SW480 (cell line): ENCODE measurements at regions not wholly inside any gene's neighbourhood (a gene's known extent, or its start where the extent isn't known, plus 50 kb on each side); places are given as distances from the start of the nearest gene placed in this dataset.

ENCODE experiments used
- DNase-seq: peaks from one replicate; pipeline ENCODE4 v3.0.0-alpha.2; 2016; ENCODE audit warnings: low spot score

GRCh38 chr14:25150401-25150800 lies 100.5 kb upstream of the STXBP6 start:
- DNase-seq: peak; percentile 29

- DNase-seq: no peak
Measured at GRCh38 chr14:25140411-25140810, 90.5 kb upstream of the STXBP6 start.

GRCh38 chr14:25136811-25137210 lies 86.9 kb upstream of the STXBP6 start:
- DNase-seq: peak; percentile 47

DNA sequence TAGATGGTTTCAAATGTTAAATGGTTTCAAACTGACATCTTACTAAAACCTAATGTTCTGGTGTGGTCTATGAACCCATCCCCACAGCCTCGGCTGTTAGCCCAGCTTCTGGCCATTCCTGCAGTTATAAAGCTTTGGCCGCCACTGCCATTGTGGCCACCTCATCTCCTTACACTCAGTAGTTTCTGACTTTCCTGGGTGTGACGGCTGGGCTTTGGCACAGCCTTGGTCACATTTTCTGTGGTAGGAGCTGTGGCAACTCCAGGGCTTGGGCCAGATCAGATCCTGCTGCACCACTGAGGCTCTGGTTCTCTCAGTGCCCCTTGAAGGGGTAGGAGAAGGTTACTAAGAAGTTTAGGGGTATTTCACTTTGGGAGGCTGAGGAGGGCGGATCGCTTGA lies 84.2 kb upstream of the STXBP6 start:
- DNase-seq: no peak

DNA sequence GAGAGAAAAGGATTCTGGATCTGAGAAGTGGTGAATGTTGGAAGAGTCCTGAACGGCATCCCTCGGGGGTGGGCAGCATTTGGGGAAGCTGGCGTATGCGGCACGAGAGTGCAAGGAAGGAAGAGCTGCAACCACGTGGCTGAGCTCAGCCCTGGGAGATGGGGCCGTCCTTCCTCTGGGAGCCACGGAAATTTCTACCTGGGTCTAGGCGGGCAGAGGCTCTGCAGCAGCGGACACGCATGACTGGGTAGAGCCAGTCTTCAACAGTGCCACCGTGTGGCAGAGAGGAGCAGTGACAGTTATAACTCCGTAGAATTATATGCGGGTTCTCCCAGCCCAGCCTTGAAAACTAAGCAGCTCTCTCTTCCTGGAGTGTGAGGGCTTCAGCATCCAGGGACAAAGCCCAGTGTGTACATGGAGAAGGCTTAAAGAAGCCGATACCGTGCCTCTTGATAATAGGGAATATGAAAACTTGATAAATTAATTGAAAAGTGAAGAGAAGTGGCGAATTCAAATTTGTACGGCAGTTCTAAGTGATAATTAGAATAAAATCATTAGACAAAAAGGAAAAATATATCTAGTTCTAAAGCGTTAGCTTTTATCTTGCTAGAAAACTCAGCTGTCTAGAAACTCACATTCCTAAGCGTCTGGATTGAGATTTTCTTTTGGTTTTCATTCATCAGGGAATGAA lies 82.9 kb upstream of the STXBP6 start:
- peak; percentile 75 for DNase-seq

DNA sequence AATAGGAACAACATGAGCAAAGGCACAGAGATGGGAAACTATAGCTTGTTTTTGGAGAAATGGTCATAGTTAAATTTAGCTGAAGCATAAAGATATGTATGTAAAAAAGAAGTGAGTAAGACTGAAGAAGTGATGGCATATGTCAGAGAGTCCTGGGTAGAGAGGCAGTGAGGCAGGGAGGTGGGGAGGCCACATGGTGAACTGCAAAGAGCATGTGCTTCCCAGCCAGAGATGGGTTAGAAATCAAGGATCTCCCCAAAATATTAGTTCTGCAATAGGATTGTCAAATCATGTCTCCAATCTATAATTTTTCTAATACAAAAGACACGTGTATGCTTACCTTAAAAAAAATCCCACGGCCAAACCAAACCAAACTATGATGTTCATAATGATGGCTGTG lies 82.1 kb upstream of the STXBP6 start:
- DNase-seq: no peak

- DNase-seq: no peak
Measured at GRCh38 chr14:25122843-25123242, 72.9 kb upstream of the STXBP6 start.

- no peak for DNase-seq
Measured at GRCh38 chr14:25122211-25122610, 72.3 kb upstream of the STXBP6 start.

DNA sequence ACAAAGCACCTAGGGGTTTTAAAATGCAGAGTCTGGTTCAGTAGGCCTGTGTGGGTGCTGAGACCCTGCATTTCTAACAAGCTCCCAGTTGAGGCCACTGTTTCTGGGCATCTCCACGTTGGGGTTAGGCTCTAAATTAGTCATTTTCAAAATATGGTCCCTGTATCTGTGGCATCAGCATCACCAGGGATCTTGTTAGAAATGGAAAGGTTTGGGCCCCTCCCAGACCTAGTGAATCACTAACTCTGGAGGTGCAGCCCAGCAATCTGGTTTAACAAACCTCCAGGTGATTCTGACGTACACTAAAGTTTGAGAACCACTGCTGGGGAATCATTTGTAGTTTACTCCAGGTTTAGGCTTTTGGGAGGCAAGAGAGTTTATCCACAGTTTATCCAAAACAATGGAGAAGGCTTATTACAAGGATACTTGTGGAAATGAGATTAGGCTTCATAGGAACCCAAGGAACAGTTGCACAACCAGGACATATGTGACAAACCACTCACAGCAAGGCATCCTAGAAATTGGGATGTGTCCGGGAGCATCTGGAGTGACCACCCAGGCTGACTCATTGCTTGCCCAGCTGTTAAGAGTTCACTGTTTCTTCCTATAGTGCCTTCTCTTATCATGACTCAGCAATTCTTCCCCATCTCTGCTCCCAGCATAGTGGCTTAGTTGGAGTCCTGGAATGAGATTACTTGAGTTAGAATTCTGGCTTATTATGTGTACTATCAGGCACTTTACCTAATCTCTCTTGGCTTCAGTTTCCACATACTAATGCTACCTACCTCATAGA lies 71.6 kb upstream of the STXBP6 start:
- DNase-seq: peak; percentile 27

- DNase-seq: no peak
Measured at GRCh38 chr14:25120261-25120660, 70.3 kb upstream of the STXBP6 start.

DNA sequence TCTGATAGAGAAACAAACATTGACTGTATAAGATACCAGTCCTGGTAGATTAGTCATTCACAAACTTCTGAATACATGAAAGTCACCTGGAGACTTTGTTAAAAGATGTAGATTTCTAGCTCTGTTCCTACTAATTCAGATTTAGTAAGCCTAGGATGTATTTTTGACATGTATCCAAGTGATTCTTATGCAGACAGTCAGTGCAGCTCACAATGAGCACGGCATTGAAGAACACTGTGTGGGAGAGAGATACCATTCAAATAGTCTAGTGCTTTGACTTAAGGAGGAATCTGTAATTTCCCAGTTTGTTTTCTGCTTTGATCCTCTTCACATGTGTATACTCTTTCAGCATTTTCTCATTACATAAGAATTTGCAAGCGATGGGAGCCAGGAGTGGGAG lies 68.7 kb upstream of the STXBP6 start:
- DNase-seq: no peak

DNA sequence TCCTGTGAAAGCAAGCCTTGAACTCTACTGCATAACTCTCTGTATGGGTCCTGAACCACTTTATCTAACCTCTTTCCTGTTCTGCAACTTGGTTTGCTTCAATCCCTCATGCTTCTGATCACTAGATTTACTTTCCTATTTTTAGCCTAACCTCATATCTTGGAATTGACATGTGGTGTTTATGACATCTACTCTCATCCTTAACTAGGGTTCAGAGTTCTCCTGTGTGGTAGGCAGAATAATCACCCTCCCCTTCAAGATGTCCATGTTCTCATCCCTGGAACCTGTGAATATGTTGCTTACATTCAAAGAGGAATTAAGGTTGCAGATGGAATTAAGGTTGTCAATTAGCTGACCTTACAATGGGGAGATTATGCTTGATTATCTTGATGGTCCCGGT lies 67.4 kb upstream of the STXBP6 start:
- no peak for DNase-seq

DNA sequence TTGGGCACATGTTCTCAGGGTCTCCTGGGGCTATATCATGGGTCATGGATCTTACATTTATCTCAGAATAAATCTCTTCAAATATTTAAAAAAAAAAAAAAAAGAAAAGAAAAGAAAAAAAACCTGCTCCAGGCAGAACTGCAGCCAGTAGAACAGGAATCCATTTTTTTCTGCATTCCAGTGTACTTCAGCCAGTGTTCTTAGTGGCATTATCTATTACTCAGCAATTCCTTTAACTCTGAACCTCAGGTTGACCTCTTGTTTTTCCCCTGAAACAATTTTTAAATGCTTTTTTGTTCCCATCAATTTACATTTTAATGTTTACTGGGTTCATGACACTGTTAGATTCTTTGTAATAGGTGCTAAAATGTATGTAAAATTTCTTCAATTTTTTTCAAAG lies 66.7 kb upstream of the STXBP6 start:
- DNase-seq: no peak

DNA sequence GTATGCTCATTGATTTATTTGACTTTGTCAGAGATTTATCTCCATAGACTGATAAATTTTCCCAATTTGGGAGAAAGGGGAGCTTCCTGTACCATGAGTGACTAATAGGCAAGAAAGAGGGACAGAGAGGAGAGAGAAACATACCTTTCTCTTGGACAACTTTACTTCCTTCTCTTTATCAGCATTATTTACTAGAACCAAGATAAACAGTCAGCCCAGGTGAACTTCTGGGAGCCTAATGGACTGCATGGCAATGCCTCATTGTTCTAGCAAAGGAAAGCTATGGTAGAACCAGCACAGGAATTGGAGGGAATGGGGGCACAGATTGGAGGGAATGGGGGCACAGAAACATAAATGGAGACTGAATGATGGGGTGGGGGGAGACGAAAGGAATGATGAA lies 63.4 kb upstream of the STXBP6 start:
- no peak for DNase-seq

- DNase-seq: peak; percentile 43
Measured at GRCh38 chr14:25111061-25111601, 61.2 kb upstream of the STXBP6 start.

- no peak for DNase-seq
Measured at GRCh38 chr14:25110106-25110505, 60.2 kb upstream of the STXBP6 start.

- peak; percentile 49 for DNase-seq
Measured at GRCh38 chr14:25108959-25109358, 59.0 kb upstream of the STXBP6 start.

DNA sequence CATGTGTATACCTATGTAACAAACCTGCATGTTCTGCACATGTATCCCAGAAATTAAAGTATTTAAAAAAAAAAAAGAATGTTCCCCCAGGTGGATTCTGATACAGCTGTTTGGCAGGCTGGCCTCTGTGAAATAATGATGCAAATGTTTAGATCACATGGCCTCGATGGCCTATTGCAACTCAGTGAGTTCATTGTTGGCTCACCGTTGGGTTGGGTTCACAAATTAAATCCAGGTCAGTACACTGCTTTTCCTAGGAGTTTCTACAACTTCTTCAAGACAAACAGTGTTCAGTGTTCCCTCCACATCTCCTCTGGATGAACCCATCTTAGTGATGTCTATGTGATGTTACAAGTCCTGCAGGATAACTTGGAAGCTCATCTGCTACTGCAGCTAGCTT lies 58.3 kb upstream of the STXBP6 start:
- DNase-seq: no peak

DNA sequence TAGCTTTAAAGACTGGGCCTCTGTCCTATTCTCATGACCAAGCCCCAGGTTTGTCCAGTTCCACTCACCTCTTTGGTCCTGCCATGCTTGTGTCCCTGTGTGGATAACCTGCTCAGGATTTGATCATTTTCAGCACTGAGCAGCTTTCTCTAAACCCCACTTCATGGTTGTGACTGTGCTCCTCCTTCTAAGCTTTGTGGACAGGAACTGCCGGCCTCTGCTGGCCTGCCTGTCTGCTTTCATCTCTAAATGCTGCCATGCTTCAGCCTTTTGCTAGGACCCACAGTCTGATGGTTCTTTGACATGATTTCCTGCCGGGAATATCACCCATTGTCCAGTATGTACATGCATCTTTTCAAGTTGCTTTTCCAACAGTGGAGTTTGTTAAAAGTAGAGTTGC lies 53.9 kb upstream of the STXBP6 start:
- no peak for DNase-seq

DNA sequence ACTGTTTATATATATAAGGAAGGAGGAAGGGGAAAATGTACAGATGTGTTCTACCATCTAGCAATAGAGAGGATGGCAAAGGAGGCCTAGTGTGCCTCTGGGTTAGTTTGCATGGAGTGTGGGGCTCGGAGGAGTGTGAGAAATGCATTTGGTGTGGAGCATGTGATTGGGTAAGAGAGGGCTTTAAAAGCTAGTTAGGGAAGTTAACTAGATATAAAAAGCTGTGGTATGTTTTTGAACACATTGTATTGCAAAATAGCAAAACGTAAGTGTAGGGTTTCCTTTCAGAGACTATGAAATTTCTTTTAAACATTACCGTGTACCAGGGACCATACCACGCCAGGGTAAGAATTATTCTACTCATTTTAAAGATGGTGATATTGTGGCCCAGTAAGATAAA lies 53.3 kb upstream of the STXBP6 start:
- no peak for DNase-seq

DNA sequence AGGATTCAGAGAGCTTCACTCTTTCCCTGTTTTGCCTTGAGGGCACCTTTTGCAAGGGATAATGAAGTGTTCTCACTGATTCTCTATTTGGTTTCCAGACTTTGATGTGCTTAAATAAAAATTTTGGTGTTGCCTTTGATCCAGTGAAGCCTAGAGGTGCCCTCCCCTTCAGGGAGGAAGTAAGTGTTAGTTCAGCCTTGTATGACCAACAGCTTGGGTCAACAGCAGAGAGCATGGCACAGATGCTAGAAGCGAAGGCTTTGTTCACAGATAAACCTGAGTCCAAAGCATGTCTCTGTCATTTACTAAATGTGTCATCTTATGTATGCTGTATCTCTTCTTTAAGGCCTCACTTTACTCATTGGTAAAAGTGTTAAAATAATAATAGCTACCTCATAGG lies 52.8 kb upstream of the STXBP6 start:
- DNase-seq: no peak

GRCh38 chr14:25101276-25101675 lies 51.3 kb upstream of the STXBP6 start:
- DNase-seq: no peak
